HG02798 (cell line): ENCODE measurements at regions not wholly inside any gene's neighbourhood (a gene's known extent, or its start where the extent isn't known, plus 50 kb on each side); places are given as distances from the start of the nearest gene placed in this dataset.
"Not testable (repeated sequence)": the region's sequence is repeated elsewhere in the genome, so short reads cannot be mapped to it uniquely, and the experiment has no call there.

Experiments used
- ATAC-seq: cut with Tn5 transposase; IDR thresholded peaks from one replicate; pipeline ENCODE4 v1.9.1; 2021; ENCODE audit warnings: mild to moderate bottlenecking; ENCODE audit not compliant: unreplicated experiment, poor library complexity

DNA sequence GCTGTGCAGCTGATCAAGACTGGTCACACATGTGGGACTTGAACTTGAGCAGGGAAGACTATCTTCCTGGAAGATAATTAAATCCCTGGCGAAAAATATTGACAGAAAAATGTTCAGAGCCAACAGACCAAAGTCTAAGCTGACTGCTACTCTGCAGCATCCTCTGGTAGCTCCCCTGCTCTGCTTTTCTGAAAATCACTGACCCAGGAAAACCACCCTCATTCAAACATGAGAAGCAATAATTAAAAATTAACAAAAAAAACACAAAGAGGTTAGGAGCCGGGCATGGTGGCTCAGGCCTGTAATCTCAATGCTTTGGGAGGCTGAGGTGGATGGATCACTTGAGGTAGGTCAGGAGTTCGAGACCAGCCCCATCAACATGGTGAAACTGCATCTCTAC lies 151.9 kb downstream of the SCG2 start:
- ATAC-seq, result no peak

DNA sequence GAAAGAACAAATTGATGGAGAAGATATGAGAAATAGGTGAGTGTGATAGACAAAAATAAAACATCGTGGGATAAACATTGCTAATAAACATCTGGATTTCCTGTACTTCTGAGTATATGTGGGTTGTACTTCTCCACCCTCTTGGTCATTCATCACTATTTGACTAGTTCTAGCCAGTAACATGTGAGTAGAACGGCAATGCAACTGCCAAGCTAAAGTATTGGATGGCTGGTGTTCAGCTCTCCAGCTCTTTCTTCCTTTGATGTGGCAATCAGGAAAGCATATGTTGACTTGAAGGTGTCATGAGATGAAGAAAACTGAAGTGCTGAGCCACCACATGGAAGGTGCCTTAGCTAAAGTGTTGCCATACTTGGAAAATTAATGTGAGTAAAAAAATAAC lies 144.9 kb downstream of the SCG2 start:
- no peak for ATAC-seq

DNA sequence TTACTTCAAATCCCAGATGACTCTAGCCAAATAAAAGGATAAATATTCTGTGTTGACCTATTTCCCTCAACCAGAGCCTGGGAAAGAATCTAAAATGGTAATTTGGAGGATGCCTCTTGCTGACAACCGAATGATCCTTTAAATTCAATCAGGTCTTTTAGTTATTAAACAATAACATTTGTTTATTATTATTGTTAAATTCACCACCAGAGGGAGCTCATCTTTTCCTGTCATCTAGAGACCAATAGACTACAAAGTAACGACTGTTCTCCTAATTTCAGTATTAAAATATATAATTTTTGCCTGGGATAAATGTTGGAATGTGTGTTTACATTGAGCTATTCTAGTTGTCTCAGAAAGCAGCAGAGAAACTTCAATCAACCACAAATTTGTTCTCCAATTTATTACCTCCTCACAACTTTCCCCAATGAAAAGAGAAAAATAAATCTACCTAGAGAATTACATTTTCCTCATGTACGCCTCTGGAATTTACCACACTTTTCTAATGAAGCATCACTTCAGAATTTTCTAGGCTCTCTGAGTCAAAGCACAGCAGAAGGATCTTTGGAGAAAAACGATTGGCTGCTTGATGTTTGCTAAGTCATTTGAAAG lies 142.7 kb downstream of the SCG2 start:
- ATAC-seq, result no peak

DNA sequence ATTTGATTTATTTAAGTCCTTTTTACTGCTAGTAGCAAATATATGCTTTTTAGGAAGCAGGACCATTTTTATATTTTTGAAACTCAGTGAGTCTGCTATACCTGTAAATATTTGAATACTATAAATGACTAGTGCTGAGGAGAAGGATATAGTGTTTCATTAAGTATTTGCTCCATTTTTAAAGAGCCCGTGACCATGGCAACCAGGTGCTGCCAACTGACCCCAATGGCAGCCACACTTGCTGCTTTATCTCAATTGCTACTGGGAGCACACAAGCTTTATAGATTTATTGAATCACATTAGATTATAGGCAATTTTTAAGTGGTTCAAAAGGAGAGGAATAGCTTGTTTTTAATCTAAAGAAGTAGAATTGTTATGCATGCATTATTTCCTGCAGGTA lies 142.0 kb downstream of the SCG2 start:
- ATAC-seq, result no peak

DNA sequence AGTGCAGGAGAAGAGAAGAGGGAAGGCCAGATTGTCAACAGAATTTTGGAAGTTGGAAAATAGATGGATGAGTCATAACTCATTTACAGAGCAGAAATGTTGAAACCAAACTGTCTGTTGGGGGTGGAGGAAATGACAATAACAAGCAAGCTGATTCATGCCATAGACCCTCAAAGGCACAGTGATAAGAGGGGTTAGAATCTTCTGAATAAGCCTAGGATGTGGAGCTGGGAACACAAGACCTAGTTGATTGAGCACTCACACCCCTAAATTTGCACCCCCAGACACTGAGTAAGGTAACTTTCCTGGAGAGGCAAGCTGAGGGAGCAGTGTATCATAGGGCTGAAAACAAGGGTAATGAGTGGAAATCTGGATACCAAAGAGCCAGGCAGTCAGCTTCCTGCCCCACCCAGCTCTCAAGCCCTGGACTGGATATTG lies 141.4 kb downstream of the SCG2 start:
- no peak for ATAC-seq

DNA sequence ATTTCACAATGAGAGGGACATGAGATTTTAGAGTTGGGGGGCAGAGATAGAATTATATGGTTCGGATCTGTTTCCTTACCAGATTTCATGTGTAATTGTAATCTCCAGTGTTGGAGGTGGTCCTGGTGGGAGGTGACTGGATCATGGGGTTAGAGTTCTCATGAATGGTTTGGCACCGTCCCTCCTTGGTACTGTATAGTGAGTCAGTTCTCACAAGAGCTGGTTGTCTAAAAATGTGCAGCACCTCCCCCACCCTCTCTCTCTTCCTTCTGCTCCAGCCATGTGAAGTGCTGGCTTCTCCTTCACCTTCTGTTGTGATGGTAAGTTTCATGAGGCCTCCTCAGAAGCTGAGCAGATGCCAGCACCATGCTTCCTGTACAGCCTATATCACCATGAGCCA lies 138.1 kb downstream of the SCG2 start:
- no peak for ATAC-seq

DNA sequence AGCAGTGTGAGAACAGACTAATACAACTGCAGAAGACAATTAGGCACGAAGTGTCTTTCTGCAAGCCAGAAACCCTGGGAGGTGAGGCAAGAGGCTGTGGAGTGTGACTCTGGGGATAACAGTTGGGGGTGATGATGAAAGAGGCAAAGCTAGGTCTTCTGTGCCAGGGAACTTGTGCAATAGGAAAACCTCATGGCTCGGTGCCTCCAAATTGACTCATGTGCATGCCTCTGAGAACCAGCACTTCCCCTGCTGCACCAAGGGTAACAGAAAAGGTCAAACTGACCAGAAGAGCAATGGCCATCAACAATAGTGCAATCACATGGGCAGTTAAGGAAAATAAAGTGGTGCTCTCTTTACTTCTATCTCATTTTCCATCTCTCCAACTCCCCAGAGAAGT lies 136.4 kb downstream of the SCG2 start:
- no peak for ATAC-seq

DNA sequence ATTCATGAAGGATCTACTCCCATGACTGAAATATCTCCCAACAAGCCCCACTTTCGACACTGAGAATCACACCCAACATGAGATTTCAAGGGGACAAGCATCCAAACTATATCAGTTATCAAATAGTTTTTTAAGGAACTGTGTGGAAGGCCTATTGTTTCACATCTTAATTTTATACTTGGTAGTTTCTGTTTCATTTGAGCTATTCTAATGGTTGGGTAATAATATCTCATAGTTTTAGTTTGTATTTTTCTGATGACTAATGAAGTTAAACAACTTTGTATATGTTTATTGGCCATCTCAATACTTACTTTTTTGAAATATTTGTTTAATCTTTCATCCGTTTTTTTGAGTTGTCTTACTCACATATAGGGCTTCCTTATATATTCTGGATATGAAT lies 135.0 kb downstream of the SCG2 start:
- no peak for ATAC-seq

DNA sequence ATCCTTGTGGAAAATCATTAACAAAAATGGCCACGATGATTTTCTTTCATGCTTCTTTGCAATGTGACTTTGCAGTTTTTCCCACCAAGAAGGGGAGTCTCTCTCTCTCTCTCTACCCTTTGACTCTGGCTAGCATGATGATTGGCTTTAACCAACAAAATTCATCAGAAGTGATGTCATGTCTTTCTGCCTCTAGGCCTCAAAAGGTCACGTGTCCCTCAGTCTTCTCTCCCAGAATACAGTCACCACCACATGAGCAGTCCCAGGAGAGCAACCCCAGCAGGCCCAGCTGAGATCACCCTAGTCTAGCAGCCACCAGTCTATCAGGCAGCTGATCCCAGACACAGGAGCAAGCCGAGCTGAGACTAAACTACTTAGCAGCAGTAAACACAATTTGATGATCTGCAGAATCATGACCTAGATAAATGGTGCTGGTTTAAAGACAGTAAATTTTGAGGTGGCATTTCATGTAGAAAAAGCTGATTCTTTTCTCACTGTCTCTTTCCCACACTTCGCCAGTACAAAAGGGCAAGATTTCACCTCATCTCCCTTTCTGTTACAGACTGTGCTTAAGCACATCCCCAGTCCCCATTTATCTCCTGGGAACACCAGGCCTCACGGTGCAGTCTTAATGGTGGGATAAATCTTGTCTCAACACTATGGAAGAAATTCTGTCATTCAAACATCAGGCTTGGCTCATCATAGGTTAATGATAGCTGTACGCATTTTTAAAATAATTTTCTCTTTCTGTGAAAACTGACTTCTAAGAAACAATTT lies 132.7 kb downstream of the SCG2 start:
- no peak for ATAC-seq

DNA sequence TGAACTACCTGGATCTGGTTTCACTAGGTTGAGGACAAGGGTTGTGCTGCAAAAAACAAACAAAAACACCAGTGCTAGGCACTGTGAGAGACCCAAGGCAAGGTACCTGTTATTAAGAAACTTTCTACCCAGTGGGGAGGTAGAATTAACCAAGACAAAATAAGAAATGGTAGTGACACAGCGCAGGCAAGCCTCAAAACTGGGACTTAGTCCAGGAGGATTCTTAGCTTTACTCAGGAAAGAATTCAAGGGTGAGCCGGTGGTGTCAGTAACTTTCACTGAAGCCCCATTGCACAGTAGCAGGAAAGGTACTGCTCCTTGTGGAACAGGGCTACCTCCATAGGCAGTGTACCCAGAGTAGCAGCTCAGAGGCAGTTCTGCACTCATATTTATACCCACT lies 131.6 kb downstream of the SCG2 start:
- no peak for ATAC-seq

DNA sequence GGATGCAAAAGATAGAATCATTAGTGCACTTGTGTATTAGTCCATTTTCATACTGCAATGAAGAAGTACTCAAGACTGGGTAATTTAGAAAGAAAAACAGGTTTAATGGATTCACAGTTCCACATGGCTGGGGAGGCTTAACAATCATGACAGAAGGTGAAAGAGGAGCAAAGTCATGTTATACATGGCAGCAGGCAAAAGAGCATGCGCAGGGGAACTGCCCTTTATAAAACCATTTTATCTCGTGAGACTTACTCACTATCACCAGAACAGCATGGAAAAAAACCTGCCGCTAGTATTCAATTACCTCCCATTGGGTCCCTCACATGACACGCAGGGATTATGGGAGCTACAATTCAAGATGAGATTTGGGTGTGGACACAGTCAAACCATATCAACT lies 129.4 kb downstream of the SCG2 start:
- ATAC-seq, result no peak

DNA sequence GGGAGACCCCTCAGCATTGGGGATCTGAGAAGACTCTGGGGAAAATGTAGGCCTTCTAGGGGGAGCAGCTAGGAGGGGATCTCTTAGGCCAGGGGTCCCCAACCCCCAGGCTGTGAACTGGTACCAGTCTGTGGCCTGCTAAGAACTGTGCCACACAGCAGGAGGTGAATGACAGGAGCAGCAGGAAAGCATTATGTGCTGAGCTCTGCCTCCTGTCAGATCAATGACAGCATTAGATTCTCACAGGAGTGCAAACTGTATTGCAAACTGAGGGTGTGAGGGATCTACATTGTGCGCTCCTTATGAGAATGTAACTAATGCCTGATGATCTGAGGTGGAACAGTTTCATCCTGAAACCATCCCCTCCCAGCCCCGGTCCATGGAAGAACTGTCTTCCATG lies 127.3 kb downstream of the SCG2 start:
- no peak for ATAC-seq

DNA sequence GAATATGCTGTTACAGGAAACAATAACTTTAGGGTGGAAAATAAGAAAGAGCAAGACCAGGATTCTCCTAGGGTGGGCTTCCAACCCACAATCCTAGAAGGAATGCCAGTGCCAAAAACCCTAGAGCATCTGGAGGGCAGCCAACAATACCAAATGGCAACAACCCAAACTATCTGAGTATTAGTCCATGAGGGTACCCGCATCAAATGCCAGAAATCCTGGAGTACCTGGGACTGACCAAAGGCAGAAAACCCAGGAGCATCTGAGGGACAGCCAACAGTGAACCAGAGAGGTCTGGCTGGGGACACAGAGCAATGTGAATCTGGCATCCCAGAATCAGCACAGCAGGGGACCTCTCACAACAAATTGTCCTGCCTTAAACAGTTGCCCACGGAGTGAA lies 126.3 kb downstream of the SCG2 start:
- ATAC-seq, result no peak

DNA sequence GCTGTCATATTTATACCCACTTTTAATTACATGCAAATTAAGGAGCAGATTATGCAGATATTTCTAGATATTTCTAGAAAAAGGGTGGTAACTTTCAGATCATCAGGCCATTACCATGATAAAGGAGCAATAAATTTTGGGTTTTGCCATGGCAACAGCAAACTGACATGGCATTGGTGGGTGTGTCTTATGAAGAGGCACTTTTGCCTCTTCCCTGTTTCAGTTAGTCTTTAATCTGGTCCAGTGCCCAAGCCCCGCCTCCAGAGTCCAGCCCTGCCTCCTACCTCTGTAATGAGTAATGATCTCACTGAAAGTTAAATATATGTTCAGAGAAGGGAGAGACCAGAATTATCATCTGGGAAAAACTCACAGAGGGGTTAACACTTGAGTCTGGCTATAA lies 124.8 kb downstream of the SCG2 start:
- ATAC-seq, result no peak

DNA sequence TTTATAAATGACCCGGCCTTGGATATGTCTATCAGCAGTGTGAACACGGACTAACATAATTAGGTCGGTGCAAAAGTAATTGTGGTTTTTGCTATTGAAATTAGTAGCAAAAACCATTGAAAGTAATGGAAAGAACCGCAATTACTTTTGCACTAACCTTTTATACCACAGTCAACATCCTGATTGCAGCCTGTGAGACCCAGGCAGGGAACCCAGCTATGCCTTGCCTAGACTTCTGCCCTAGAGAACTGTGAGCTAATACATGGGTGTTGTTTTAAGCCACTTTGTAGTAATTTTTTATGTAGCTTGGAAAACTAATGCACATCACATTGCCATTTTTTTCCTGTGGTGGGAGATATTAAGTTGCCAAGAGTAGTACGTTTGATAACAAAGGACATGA lies 120.7 kb downstream of the SCG2 start:
- no peak for ATAC-seq

DNA sequence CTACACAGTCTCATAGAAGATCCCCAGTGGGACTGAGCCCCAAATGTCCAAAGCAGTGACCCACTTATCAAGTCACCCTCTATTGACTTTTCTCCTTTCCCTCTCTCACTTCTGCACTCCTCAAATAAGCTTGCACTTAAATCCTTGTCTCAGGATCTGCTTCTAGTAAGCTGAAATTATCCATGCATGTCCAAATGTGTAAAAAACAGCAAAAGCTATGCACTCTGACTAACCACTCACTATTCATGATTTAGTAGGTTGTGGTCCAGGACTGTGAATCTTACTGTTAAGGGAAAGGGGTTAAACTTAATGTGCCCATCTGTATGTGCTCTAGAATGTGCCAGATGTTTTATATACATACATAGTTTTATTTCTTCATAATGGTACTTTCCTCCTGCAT lies 115.4 kb downstream of the SCG2 start:
- ATAC-seq, result no peak

DNA sequence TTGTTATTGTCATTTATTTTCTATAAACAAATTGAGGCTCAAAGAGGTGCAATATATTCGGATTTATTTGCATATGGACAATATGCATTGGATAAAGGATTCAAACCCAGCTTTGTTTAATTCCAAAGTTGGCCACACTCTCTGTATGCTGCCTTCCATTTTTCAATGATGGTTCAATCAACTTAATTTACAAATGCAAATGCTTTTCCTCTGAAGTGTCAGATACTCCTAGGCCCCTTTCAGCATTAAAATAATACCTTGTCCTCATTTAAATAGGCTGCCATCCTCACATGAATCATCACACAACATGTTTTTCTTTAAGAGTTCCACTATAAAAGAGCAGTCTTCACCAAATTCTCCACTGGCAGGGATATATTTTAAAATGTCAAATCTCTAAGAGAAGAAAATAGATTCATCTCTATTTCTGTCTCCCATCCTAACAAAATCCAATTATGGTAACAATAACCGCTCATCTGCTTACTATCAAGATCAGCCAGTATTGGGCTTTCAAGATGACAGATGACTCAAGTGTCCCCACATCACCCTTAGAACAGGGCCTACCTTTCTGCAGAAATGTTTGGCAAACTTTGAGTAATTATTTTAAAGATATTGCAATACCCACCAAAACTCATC lies 114.8 kb downstream of the SCG2 start:
- ATAC-seq, result no peak

DNA sequence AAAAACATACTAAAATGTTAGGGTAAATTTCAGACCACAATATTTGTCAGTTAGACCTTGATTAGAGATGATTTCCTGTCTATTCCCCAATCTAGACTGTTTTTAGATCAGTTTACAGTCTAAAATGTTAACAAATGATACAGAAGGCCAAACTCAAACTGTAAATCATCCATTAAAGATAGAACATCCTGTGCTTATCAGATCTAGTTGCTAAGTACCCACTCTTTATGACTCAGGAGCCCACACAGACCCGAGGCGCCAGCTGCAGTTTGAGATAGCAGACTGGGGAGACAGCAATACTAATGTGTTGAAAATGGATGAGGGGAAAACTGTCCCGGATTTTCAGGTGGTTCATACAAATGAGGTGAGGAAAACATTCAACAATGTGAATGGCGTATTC lies 113.3 kb downstream of the SCG2 start:
- no peak for ATAC-seq

DNA sequence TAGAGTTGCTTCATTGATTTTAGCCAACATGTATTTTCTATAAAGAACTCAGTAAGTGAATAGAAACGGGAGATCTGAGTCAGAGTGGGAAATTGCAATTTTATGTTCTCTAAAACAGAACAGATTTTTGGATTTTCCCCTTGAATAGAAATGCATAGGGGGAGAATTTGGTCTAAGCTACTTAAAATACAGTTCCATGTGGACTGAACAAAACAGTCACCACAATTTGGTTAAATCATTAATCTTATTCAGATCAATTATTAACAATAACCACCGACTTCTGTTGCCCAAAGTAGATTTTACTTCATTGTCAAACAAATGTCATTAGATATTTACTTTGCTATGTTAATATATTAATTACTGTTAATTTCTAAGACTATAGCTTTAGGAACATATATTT lies 107.7 kb downstream of the SCG2 start:
- peak; percentile 40 for ATAC-seq

DNA sequence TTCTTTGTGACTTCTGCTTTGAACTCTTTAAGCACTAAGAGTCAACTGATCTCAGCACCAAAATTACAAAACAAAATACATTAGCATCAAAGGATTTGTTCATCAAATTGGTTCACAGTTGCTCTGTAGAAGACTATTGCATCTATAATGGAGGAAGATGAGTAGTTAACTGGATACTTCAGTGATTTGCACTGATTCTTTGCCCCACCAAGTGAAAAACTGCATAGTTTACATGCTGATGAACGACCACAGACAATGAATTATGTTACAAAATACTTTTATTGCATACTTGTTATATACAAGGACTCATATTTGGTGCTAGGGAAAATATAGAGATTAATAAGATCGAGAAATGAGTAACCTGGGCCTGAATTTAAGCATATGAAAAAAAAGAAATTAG lies 107.2 kb downstream of the SCG2 start:
- no peak for ATAC-seq

DNA sequence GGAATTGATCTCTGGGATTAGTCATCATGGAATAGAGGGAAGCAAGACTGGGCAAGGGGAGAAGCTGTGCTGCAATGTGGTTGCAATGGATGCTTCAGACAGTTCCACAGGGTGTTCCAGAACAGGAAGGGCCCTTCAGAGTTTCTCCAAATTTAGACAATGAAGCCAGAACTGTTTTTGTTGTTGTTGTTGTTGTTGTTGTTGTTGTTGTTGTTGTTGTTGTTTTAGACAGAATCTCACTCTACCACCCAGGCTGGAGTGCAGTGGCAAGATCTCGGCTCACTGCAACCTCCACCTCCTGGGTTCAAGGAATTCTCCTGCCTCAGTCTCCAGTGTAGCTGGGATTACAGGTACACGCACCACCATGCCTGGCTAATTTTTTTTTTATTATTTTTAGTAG lies 105.3 kb downstream of the SCG2 start:
- not testable (repeated sequence) for ATAC-seq

DNA sequence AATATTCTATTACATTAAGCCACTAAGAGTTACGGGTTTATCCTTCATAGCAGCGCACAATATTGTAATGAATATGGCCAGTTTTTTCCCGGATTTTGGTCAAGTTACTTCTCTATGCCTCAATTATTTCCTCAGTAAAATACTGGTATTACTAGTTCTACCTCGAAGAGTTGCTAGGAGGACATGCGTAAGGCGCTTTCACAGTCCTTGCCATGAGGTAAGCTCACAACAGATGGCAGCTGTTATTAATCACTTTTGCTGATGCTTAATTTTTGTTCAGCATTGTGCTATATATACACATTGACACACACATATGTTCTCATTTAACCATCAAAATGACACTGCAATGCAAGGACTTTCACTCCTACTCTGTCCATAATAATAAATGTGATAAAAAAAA lies 101.5 kb downstream of the SCG2 start:
- no peak for ATAC-seq
